Eye (tissue), 1 donor: ENCODE measurements at regions not wholly inside any gene's neighbourhood (a gene's known extent, or its start where the extent isn't known, plus 50 kb on each side); places are given as distances from the start of the nearest gene placed in this dataset.
"Not testable (repeated sequence)": the region's sequence is repeated elsewhere in the genome, so short reads cannot be mapped to it uniquely, and the experiment has no call there.

Experiments used
- DNase-seq: peaks from one replicate; pipeline ENCODE4 v3.0.0-alpha.2; 2015

DNA sequence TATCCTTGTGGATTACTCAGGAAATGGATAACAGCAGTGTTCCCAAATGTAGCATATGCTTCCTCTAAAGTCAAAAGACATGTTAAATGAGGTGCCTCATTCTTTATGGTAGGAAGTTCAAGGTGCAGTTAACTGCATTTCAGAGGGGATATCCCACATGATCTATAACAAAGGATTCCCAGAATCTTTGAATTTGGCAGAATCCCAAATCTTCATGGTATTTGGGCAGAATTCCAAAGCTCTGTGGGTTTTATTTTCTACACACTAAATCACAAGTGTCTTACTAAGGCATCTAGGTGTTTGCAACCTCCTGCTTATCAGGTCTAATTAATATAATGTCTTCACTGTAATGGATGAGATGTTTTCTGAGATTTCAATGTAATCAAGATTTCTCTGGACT, 364.3 kb upstream of the MAN1A1 start:
- DNase-seq: peak; percentile 10

DNA sequence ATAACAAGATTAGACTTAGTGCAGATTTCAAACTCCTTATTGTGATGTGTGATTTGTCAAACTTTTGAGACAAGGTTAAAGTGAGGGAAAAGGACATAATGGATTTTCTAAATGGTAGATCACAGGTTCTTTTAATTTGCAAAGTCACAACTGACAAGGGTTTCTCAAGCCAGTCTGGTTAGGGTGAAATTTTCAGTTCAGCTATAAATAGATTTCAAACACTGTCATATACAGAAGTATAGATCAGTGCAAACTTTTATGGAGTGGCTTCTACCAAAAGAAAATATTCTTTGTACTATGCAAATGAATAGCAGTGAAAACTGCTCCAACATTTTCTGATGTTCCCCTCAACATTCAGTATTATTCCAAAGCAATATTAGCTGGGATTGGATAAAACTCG, 337.1 kb upstream of the MAN1A1 start:
- no peak for DNase-seq

DNA sequence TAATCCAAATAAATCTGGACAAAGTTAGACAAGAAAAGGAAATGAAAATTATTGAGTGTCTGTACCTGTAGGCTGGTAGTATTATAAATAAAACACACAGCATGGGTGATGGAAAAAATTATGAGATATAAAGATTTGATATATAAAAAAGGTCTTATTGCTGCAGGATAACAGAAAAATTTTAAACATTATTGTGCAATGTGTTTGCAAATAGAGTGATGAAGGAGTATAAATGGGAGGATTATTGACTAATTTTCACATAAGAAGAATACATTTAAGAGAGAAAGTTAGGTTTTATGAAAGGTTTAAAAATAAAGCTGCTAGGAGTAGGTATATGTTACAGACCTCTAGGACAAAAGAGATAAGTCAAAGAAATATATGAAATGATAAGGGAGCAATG, 336.7 kb upstream of the MAN1A1 start:
- DNase-seq: no peak

DNA sequence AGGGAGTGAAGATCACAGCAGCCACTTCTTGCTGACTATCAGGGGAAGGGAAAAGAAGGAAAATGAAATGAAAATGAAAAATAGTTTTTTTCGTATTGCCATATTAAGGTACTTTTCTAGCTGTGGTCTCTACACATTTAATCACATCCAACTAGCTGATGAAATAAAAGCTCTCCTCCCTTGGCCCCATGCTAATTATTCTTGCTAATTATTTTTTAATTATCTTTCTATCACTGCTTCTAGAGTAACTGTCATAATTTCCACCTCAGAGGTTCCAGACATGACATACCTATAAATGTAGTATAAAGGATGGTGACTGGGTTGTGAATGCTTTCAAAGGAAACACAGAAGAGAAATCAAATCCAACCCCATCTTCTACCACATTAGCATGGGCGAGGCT, 334.1 kb upstream of the MAN1A1 start:
- DNase-seq: no peak

DNA sequence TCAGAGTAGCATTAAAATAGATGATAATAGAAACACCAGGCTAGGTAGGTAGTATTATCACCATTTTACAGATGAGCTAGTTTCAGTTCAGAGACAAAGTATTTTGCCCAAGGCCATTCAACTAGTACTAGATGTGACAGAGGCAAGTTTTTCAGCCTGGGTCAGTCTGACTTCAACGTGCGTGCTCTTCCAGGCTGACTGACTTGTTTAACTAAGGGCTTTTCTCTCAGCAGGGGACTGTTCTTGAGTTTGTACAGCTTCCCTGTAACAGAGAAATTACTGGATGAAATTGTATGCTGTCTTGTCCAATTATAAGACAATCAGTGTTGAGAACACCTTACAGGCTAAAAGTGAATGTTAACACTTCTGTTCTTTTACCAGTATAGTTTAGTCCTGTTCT, 333.5 kb upstream of the MAN1A1 start:
- peak; percentile 56 for DNase-seq

DNA sequence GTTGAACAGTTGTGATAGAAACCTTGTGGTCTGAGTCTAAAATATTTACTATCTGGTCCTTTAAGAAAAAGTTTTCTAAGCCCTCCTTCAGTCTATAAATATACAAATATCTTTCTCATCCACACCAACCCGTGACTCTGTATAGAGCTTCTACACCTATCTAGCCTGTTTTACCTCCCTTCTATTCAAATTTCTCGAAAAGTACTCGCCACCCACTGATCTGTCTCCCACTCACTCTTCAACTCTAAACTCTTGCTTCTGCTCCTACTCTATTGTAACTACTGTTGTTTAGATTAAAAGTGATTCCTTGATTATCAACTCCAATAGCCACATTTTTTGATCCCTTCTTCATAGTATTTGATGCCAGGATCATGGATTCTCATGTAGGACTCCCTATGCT, 329.4 kb upstream of the MAN1A1 start:
- DNase-seq: no peak

DNA sequence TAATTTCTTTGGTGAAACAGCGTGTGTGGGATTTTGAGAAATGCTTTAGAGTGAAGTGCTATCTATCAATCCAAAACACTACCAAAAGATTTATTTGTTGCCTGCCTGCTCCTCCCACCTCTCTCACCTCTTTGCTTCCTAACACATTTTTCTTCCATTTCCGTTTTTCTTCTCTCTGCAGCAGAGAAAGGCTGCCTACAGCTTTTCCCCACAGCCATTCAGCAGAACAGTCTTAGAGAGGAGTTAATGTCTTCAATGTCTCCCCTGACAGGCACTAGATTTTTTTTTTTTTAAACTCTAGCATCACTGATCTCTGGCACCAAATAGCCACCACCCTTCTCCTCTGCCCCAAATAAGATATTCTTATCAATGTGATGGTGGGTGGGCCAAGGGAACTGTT, 327.8 kb upstream of the MAN1A1 start:
- DNase-seq: no peak

DNA sequence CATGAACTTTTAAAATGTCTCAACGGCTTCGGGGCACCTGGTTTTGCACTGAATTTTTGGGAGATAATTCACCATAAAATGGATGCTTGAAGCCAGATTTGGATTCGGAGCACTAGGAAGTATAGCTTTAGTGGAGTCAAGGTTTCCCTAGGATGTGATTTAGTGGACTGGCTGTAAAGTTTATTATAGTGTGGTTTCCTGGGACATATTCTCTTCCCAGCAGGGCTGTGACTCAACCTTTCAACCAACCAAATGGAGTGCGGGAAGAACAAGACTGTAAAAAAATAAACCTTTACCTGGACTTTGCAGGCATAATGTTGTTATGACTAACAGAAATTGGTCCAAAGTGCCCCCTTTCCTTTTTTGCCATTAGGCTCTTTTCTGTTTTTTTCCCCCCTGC, 327.4 kb upstream of the MAN1A1 start:
- no peak for DNase-seq

DNA sequence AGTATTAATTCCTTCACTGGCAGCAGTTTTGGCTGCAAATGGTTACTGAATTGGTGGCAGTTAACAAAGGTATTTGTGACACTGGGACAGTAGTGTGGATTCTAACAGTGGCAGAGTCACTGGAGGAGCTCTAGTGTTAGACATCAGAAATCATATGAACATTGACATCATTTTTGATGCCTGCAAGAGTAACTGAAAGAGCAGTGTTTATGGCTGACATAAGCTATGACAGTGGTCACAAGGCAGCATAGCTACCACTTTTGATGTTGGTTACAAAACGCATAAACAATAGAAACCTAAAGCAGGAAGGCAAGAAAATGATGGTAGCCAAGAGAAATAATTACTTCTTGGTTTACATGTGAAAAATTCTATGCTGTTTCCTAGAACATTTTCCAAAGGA, 326.7 kb upstream of the MAN1A1 start:
- DNase-seq: no peak

DNA sequence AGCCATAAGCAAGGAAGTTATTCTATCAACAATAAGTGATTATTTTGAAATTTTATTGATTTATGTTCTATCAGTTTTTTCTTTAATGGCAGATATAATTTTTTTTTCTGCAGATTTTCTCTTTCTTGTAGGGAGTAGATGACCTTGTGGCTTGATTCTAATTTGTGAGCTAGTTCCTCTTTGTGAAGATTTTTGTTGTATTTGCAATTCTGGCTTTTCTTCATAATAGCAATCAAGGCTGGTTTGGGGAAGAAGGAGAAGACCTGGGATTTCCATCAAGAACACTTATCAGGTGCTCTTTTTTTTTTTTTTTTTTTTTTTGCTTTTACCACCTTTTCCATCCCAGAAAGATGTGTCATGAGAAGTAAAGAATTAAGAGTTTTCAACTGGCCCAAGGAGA, 324.2 kb upstream of the MAN1A1 start:
- no peak for DNase-seq

DNA sequence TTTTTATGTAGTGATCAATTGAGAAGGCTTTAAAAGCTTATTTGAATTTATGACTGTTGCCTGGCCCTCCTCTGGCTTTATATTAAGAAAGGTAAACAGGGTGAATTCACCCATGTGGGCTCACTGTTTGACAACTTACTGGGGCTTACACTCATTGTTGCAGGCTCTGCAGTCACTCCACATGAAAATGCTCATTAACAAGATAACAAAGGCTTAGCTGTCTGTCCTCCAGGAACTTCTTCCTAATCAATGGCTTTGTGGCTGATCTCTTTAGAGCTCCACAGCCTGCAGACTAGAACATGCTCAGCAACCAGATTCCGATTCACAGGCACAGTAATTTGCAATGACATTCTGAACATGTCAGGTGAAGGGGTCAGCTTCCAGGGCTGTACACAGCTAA, 323.2 kb upstream of the MAN1A1 start:
- DNase-seq: peak; percentile 82

DNA sequence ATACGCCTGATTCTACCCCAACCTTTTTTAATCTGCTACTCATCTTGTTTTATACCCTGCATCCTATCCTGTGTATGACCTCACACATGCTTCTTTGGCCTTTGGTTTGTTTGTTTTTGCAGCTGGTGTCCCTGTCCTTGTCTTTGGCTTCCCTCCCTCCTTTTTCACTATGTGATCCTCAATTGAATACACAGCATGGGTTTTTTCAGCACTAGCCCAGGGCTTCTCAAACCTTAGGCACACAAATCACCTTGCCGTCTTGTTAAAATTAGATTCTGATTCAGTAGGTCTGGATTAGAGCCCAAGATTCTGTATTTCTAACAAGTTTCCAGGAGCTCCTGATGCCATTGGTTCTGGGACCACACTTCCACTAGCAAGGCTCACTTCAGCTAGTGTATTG, 321.5 kb upstream of the MAN1A1 start:
- DNase-seq: no peak

DNA sequence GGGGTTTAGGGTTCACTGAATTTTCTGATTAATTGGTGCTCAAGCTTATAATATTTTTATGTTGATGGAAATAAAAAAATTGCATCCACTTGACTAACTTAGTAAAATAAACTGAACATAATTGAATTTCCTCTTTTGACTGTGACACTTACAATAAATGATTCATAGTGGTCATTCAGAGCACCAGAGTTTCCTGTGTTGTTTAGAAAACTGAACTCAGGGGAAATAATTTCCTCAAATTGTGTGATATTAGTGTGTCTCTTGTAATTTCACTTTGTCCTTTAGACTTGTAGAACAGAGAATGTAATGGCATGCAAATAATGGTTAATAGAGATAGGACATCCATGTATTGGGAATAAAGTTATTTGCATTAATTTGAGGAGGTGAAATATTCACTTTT, 319.7 kb upstream of the MAN1A1 start:
- DNase-seq: no peak

DNA sequence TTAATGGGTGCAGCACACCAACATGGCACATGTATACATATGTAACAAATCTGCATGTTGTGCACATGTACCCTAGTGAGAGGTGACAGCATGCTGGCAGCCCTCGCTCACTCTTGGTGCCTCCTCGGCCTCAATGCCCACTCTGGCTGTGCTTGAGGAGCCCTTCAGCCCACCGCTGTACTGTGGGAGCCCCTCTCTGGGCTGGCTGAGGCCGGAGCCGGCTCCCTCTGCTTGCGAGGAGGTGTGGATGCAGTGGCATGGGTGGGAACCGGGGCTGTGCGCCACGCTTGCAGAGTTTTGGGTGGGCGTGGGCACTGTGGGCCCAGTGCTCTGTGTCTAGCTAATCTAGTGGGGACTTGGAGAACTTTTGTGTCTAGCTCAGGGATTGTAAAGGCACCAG, 315.9 kb upstream of the MAN1A1 start:
- DNase-seq: not testable (repeated sequence)

DNA sequence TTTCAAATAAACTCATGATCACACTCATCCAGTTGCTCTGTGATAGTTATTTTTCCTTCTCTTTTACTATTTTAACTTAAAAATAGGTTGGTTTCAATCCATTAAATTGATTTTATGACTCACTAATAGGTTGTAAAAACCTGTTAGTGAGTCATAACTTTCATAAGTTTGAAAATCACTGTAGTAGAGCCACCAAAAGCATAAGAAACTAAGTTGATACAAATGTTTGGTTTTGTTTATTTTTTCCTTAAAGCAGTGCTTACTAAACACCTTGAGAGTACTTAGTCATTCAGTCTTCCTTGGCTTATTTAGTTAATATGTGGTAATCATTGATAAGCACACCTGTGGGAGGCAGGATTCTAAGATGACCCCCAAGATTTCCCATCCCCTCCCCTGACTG, 312.1 kb upstream of the MAN1A1 start:
- DNase-seq: no peak

DNA sequence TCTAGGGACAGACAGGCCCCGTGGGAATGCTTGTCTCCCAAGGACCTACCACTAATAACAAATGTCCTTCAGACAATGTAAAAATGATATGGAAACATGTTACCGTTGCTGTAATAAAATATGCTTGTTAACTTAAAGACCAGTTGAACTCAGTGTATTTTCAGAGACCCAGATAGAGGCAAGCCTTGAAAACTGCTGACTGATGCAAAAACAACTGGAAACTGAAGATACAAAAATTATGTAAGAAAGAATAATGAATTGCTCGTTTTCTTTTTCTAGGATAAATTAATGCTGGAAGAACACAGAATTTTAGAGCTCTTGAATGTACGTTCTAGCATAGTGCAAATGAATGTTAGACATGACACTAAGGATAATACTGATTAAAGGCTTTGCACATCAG, 311.5 kb upstream of the MAN1A1 start:
- DNase-seq: no peak

DNA sequence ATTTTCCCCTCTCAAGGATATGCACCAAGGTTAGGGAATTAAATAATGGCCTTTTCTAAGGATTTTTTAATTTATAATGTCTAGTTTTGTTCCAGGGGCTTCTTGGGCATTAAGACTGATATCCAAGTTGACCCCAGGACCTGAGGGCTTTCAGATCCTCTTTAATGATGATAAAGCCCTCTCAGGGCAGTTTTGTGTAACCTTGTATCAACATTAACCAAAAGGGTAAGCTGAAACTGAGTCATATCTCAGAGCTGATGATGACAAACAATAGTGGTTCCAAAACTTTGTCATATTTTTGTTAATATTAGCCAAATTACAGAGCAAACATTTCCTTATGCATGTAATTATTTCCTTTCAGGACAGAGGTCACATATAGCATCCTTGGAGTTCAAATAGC, 309.4 kb upstream of the MAN1A1 start:
- no peak for DNase-seq

DNA sequence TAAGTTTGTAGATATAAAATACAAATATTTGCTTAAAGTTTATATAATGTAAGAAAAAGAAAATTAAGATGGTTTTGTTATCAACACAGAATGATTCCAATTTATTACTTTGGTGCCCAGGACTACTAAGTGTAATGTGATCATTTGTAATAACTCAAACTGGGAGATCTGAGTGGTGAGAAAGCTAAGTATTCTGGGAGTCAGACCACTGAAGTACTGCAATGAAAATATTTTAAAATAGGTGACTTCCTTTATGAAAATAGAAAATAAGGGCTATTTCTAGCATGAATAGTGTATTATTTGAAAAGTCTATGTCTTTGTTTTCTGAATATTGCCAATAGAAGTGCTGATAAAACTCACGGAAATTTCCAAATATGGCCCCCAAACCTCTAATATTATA, 305.6 kb upstream of the MAN1A1 start:
- no peak for DNase-seq

DNA sequence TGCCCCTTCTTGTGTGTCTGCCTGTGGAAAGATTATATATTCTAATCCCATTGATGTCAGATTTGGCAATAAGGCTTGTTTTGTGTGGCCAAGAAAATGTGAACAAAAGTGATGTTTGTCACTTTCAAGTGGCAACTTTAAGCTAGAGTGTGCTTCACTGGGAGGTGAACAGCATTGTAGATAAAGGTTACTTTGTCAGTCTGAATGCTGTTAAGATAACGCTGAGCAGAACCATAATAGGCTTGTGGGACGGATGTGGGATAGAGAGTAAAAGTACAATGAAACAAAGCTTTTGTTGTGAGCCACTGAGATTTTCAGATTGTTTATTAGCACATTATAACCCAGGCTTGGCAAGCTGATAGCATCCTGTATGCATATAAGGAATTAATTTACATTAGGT, 303.8 kb upstream of the MAN1A1 start:
- DNase-seq: no peak

DNA sequence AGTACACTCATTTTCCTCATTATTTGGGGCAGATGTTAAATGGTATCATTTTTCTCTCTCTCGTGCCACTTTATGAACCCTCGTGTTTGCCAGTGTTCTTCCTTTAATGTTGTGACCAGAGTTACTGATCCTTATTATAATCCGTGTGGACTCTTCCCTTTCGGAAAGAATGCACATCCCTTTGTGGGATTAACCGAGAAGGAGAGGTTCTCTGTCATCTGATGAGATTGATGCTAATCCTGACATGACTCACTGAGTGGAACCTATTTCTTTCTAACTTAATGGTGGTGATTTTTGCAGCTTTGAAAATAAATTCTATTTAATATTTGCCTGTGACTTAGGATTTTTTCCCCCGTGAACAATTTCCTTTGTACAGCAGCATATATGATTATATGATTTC, 300.0 kb upstream of the MAN1A1 start:
- DNase-seq: no peak

DNA sequence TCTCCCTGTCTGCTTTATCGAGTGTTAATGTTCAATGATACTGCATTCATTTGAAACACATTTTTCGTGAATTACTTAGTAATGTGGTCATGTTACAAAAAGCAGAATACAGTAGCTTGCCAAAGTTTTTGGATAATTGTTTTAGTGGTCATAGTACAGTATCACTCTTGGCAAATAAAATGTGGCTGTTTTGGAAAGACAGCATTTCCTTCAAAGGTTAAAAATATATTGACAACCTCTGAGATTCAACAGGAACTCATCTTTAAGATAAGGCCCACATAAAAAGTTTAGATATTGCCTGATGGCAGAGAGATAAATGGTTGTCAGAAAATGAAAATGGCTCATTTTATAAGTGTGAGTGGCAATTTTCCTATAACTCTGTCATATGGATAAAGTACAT, 297.7 kb upstream of the MAN1A1 start:
- DNase-seq: no peak

DNA sequence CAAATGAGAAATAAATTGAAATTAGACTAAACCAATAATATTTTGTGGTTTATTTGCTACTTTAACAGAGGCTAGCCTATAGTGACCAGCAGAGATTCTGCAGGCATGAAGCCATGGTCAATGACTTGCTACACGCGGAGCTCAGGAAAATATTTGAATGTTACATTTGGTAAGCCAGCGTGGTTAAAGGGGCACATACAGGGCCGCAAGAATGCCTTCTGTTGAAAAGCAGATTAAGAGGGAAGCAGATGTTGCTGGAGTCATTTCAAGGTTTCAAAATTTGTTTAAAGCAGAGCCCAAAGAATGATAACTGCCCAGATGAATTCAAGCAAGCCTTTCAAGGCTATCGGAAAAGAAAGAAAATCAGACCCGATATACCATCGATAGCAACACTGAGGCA, 294.3 kb upstream of the MAN1A1 start:
- no peak for DNase-seq

DNA sequence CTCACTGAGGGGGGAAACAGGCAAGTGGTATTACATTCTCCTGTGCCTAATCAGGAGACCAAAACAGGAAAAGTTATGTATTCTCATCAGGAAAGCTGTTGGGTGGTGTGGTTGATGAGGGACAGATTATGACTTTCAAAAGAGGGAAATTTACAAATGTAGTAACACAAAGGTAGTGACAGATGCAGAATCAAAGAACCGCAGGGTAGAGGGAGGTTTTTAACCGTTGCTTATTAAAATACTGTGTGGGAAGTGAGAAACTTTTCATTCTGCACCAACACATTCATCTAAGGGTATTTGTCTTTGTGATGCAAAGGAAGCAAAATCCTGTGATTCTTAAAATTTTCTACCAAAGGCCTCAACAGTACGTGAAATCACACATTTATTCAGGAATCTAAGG, 288.2 kb upstream of the MAN1A1 start:
- no peak for DNase-seq

DNA sequence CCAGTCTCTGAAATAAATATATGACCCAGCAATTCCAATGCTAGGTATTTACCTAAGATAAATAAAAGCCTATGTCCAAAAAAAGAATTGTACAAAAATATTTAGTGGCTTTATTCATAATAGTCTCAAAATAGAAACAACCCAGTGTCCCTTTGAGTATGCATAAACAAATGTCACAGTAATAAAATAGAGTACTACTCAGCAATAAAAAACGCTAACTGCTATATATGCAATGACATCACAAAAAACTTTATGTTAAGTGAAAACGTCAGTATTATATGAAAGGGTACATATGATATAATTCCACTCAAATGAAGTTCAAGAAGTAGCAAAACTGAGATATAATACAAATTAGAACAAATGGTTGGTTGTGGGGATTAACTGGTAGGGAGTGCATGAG, 286.5 kb upstream of the MAN1A1 start:
- DNase-seq: no peak

DNA sequence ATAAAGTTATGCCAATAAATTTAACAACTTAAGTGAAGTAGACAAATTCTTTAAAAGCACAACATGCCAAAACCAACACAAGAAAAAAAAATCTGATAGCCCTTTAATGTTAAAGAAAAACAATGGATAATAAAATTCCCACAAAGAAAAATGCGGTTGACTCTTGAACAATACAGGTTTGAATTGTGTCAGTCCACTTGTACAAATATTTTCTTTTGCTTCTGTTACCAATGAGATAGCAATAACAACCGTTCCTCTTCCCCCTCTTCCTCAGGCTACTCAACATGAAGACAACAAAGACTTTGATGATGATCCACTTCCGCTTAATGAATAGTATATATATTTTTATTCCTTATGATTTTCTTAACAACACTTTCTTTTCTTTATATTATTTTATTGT, 283.9 kb upstream of the MAN1A1 start:
- no peak for DNase-seq

DNA sequence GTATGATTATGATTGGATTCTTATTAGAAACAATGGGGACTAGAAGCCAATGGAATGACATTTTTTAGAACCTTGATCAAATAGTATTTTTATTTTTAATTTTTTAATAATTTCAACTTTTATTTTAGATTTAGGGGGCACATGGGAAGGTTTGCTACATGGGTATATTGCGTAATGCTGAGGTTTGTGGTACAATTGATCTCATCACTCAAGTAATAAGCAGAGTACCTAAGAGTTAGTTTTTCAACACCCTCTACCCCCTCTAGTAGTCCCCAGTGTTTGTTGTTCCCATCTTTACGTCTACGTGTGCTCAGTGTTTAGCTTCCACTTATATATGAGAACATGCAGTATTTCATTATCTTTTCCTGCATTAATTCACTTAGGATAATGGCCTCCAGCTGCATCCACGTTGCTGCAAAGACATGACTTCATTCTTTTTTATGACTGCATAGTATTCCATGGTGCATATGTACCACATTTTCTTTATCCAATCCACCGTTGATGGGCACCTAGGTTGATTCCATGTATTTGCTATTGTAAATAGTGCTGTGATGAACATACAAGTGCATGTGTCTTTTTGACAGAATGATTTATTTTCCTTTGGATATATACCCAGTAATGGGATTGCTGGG, 281.1 kb upstream of the MAN1A1 start:
- DNase-seq: no peak
